Neural cell (in vitro differentiated cells): ENCODE measurements at regions not wholly inside any gene's neighbourhood (a gene's known extent, or its start where the extent isn't known, plus 50 kb on each side); places are given as distances from the start of the nearest gene placed in this dataset.

Experiments used
- CTCF ChIP-seq: fragments of 450-650 bp; IDR thresholded peaks from 2 replicates; pipeline ENCODE4 v1.5.1; 2014; ENCODE audit warnings: antibody characterized with exemption, mild to moderate bottlenecking, moderate library complexity; ENCODE audit not compliant: poor library complexity, severe bottlenecking
- EP300 ChIP-seq: fragments of 450-650 bp; conservative IDR thresholded peaks from 2 replicates; pipeline ENCODE4 v1.6.1; 2014; ENCODE audit warnings: antibody characterized with exemption, mild to moderate bottlenecking, moderate library complexity; ENCODE audit not compliant: poor library complexity, severe bottlenecking
- EZH2 ChIP-seq: fragments of 200-600, 300-800 bp; shearing (Covaris generic), sonication (generic); IDR thresholded peaks from 2 replicates; pipeline ENCODE4 v1.6.1; 2014; ENCODE audit warnings: antibody characterized with exemption, low read length, borderline replicate concordance, mild to moderate bottlenecking; ENCODE audit not compliant: insufficient read depth, poor library complexity, severe bottlenecking
- MXI1 ChIP-seq: fragments of 450-650 bp; conservative IDR thresholded peaks from 2 replicates; pipeline ENCODE4 v1.6.1; 2014; ENCODE audit warnings: antibody characterized with exemption, mild to moderate bottlenecking; ENCODE audit not compliant: poor library complexity, severe bottlenecking
- POLR2AphosphoS5 ChIP-seq: IDR thresholded peaks from 2 replicates; pipeline ENCODE4 v1.6.1; 2012
- RAD21 ChIP-seq: fragments of 450-650 bp; conservative IDR thresholded peaks from 2 replicates; pipeline ENCODE4 v1.6.1; 2014; ENCODE audit warnings: antibody characterized with exemption, mild to moderate bottlenecking, moderate library complexity
- TAF1 ChIP-seq: IDR thresholded peaks from 2 replicates; pipeline ENCODE4 v1.6.1; 2012; ENCODE audit warnings: low read depth

GRCh38 chr3:118823626-118824025 lies 211.0 kb downstream of the IGSF11 start:
- TF ChIP-seq CTCF (no peak), POLR2AphosphoS5 (no peak), EP300 (no peak), RAD21 (no peak), TAF1 (no peak), EZH2 (no peak), MXI1 (no peak)
